GM20000 (cell line): ENCODE measurements at regions not wholly inside any gene's neighbourhood (a gene's known extent, or its start where the extent isn't known, plus 50 kb on each side); places are given as distances from the start of the nearest gene placed in this dataset.

Experiments
- DNase-seq: peaks from one replicate; pipeline ENCODE4 v3.0.0; 2012; ENCODE audit warnings: low spot score
- TF ChIP-seq, protein P1 (sequence below): IDR thresholded peaks from 2 replicates; pipeline ENCODE4 v1.5.1; 2012; ENCODE audit warnings: mild to moderate bottlenecking, control low read depth; ENCODE audit errors: extremely low read depth, missing control alignments

DNA sequence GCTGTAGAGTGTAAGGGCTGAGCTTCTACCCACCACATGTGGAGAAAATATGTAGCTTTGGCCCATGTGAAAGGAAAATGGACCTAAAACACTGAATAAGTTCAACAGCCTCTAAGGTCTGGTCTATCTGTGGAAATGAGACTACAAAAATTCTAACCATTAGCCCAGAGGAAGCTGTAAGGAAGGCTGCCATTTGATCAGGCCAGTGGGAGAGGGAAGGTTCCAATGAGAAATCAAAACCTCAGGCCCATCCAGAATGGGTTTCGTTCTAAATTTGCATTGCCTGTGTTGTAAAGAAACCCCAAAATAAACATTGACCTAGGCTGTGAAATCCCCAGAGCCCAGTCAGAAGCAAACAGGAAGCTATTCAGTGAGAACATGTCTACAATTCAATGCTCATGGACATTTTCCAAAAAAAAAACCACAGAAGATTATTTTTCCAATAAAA lies 320.4 kb upstream of the SLC7A11 start:
- TF ChIP-seq, protein P1, sequence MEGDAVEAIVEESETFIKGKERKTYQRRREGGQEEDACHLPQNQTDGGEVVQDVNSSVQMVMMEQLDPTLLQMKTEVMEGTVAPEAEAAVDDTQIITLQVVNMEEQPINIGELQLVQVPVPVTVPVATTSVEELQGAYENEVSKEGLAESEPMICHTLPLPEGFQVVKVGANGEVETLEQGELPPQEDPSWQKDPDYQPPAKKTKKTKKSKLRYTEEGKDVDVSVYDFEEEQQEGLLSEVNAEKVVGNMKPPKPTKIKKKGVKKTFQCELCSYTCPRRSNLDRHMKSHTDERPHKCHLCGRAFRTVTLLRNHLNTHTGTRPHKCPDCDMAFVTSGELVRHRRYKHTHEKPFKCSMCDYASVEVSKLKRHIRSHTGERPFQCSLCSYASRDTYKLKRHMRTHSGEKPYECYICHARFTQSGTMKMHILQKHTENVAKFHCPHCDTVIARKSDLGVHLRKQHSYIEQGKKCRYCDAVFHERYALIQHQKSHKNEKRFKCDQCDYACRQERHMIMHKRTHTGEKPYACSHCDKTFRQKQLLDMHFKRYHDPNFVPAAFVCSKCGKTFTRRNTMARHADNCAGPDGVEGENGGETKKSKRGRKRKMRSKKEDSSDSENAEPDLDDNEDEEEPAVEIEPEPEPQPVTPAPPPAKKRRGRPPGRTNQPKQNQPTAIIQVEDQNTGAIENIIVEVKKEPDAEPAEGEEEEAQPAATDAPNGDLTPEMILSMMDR = no peak
- peak; percentile 48 for DNase-seq

DNA sequence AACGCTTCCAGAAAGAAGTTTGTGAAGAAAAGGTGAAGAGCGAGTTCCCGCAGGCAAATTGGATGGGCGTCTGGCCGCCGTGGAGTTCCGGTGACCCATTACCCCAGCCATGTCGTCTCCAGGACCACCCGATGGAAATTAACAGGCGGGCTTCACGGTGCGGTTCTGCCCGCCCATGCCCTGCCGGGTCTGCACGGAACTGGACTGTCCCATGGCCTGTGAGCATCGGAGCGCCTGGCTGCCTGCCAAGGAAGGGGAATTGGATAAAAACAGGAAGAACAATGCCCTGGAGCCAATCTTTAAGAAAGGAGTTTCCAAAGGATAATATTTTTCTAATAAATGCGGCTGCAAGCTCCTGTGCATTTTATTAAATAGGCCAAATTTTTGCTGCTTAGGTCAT lies 319.8 kb upstream of the SLC7A11 start:
- DNase-seq = no peak
- TF ChIP-seq, protein P1 = no peak

DNA sequence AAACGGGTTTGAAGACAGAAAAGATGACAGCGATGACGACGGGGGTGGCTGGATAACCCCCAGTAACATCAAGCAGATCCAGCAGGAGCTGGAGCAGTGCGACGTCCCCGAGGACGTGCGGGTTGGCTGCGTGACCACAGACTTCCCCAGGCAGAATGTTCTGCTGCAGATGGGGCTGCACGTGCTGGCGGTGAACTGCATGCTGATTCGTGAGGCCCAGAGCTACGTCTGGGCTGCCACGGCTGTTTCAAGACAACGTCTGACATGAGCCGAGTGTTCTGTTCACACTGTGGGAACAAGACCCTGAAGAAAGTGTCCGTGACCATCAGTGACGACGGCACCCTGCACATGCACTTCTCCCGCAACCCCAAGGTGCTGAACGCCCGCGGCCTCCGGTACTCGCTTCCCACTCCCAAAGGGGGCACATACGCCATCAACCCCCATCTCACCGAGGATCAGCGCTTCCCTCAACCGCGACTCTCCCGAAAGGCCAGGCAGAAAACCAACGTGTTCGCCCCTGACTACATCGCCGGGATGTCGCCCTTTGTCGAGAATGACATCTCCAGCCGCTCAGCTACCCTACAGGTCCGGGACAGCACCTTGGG lies 319.2 kb upstream of the SLC7A11 start:
- TF ChIP-seq, protein P1 = no peak
- no peak for DNase-seq

DNA sequence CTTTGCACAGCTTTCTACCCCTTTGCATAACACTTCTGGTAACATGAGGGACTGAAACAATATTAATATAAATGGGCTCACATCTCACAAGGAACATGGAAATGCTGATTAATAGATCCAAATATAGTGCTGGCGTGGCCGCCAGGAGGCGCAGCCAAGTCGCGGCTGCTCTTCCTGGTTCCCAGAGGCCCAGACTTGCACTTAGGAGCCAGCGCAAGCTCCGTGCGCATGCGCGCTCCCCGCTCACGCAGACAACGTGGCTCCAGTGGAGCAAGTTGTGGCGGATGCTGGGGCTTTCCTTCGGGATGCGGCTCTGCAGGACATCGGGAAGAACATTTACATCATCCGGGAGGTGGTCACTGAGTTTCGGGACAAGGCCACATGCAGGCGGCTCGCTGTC lies 318.3 kb upstream of the SLC7A11 start:
- DNase-seq = no peak
- TF ChIP-seq, protein P1 = no peak

DNA sequence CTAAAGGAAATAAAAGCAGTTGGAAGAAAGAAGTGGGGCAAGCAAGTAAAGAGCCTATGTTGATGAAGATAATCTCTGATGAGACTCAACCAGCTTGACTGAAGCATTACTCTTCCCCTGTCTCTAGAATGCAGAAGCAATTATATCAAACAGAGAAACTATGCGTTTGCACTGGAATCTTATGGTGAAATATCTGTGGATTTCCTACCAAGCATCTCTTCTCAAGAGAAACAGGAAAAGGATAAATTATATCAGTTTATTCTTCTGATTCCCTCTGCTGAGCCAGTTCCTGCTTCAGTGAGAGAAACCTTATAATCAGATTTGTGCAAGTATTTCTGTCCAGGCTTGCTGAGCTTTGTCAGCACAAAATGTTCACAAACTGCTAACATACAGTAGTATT lies 316.7 kb upstream of the SLC7A11 start:
- DNase-seq = no peak
- TF ChIP-seq, protein P1 = no peak

DNA sequence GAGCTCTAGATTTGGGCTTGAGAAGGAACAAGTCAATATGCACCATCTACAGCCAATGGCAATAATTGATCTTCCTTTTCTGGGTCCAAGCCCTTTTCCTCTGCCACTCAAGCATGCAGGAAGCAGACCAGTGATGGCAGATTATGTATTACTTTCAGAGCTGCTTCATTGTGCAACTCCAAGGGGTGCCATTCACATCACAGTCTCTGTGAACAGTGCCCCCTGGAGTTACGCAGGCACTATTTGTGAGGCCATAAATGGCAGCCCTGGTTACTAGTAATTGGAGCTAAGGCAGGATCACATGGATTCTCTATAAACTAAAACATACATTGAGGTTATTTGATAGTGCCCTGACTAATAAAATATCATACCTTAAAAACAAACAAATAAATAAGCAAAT lies 313.4 kb upstream of the SLC7A11 start:
- TF ChIP-seq, protein P1 = no peak
- DNase-seq = no peak

DNA sequence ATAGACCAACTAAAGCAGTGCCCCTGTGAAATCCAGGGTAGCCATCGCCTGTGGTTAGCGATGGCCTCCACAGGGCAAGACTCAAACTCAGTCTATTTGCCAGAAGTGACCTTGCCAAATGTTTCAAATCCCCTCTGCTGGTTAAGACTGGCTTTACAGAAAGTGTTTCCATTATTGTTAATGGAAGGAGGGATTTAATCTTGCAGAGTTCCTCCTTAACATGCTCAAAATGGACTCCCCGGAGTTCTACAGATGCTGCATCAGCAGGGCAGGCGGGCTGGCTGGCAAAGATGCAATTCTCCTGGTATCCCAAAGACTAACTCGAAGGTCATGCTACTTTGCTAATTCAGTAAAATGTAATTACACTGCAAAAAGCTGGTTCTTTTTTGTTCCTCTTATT lies 313.0 kb upstream of the SLC7A11 start:
- no peak for DNase-seq
- TF ChIP-seq, protein P1 = no peak
